Keratinocyte (primary cell): ENCODE measurements at regions not wholly inside any gene's neighbourhood (a gene's known extent, or its start where the extent isn't known, plus 50 kb on each side); places are given as distances from the start of the nearest gene placed in this dataset.

Source experiments
- DNase-seq: peaks from one replicate; pipeline ENCODE4 v3.0.0-alpha.2; 2011; ENCODE audit warnings: low read depth, missing footprints, low spot score
- FAIRE-seq: peaks from 2 replicates; lab custom pipeline; 2011; peaks lifted over from hg19 to GRCh38; lab: Jason Lieb, UNC
- H2AFZ ChIP-seq: 2 replicates; pipeline ENCODE4 v1.6.0; 2012; ENCODE audit warnings: low read length, control low read depth, inconsistent platforms; ENCODE audit not compliant: control insufficient read depth
- H3K27ac ChIP-seq: 2 replicates; pipeline ENCODE4 v1.5.1; 2011; ENCODE audit warnings: low read length; ENCODE audit not compliant: control insufficient read depth, insufficient read depth
- H3K27me3 ChIP-seq: 3 replicates; pipeline ENCODE4 v1.6.0; 2011; ENCODE audit warnings: low read length; ENCODE audit not compliant: control insufficient read depth, insufficient read depth; ENCODE audit errors: extremely low read depth
- H3K36me3 ChIP-seq, 2 experiments: 2 replicates in 1 of 2; 3 replicates in 1 of 2; pipeline ENCODE4 v1.5.1; 2011; ENCODE audit warnings: low read length in 2 of 2, mild to moderate bottlenecking in 1 of 2; ENCODE audit not compliant: control insufficient read depth in 2 of 2, insufficient read depth in 2 of 2; ENCODE audit errors: extremely low read depth in 1 of 2
- H3K4me1 ChIP-seq: 3 replicates; pipeline ENCODE4 v1.5.1; 2011; ENCODE audit warnings: low read length; ENCODE audit not compliant: control insufficient read depth, insufficient read depth; ENCODE audit errors: extremely low read depth
- H3K4me2 ChIP-seq: 3 replicates; pipeline ENCODE4 v1.6.0; 2011; ENCODE audit warnings: low read depth, low read length; ENCODE audit not compliant: control insufficient read depth, insufficient read depth; ENCODE audit errors: extremely low read depth
- H3K4me3 ChIP-seq, 3 experiments: fragments of 200-600 bp in 1 of 3; sonication (generic) in 1 of 3; 2 replicates in 2 of 3; 3 replicates in 1 of 3; pipeline ENCODE4 v1.5.1; 2011 to 2016; ENCODE audit warnings: low read length in 3 of 3, mild to moderate bottlenecking in 3 of 3, control low read depth in 2 of 3, inconsistent platforms in 1 of 3, low read depth in 1 of 3, mixed read lengths in 1 of 3, mixed run types in 1 of 3, moderate library complexity in 1 of 3; ENCODE audit not compliant: control insufficient read depth in 2 of 3, insufficient read depth in 2 of 3; ENCODE audit errors: extremely low read depth in 1 of 3
- H3K79me2 ChIP-seq: 2 replicates; pipeline ENCODE4 v1.6.0; 2012; ENCODE audit warnings: low read length; ENCODE audit not compliant: control insufficient read depth, insufficient read depth
- H3K9ac ChIP-seq: 3 replicates; pipeline ENCODE4 v1.6.0; 2011; ENCODE audit warnings: low read length; ENCODE audit not compliant: control insufficient read depth, insufficient read depth; ENCODE audit errors: extremely low read depth
- H3K9me1 ChIP-seq: 3 replicates; pipeline ENCODE4 v1.6.0; 2011; ENCODE audit warnings: low read length; ENCODE audit not compliant: control insufficient read depth, insufficient read depth; ENCODE audit errors: extremely low read depth
- H3K9me3 ChIP-seq: 2 replicates; pipeline ENCODE4 v1.5.1; 2012; ENCODE audit warnings: low read depth, low read length; ENCODE audit not compliant: control insufficient read depth
- H4K20me1 ChIP-seq: 3 replicates; pipeline ENCODE4 v1.6.0; 2011; ENCODE audit warnings: low read length; ENCODE audit not compliant: control insufficient read depth, insufficient read depth; ENCODE audit errors: extremely low read depth
- EZH2 ChIP-seq: IDR thresholded peaks from one replicate; pipeline ENCODE4 v1.6.1; 2012; ENCODE audit warnings: inconsistent platforms, mild to moderate bottlenecking, low read length, moderate library complexity
- dilution Hi-C: fragments of 300-500 bp; cut with MboI; formaldehyde crosslinking; loops from one replicate; pipeline ENCODE4 v1.7.0; 2020; ENCODE audit warnings: low sequenced_read_pairs; ENCODE audit not compliant: extremely low pct_ligation_motif_present
- TF ChIP-seq, protein P1 (sequence below), 3 experiments: IDR thresholded peaks in 1 of 3; conservative IDR thresholded peaks in 1 of 3; optimal IDR thresholded peaks in 1 of 3; 2 replicates in 2 of 3; 3 replicates in 1 of 3; pipeline versions ENCODE3 to v1.5.1; 2011; ENCODE audit warnings: low read length in 3 of 3, mild to moderate bottlenecking in 3 of 3, moderate library complexity in 2 of 3, control low read depth in 1 of 3, inconsistent platforms in 1 of 3; ENCODE audit not compliant: insufficient read depth in 2 of 3; ENCODE audit errors: extremely low read depth in 1 of 3

- Histone ChIP-seq H3K9me3 (no peaks in the 10 kb centered on the region), H3K4me2 (no peak overlapping the region), H3K4me1 (no peaks in the 10 kb centered on the region), H3K4me3 (no peak overlapping the region), H3K79me2 (no peaks in the 10 kb centered on the region), H3K36me3 (no peaks in the 10 kb centered on the region), H4K20me1 (no peaks in the 10 kb centered on the region), H3K9me1 (no peaks in the 10 kb centered on the region), H2AFZ (no peak overlapping the region), H3K9ac (no peak overlapping the region), H3K27me3 (no peaks in the 10 kb centered on the region), H3K27ac (no peak overlapping the region)
- FAIRE-seq (no peak), DNase-seq (no peak)
- dilution Hi-C loops, result no loop called here
- TF ChIP-seq EZH2, result no peak
- TF ChIP-seq, protein P1, sequence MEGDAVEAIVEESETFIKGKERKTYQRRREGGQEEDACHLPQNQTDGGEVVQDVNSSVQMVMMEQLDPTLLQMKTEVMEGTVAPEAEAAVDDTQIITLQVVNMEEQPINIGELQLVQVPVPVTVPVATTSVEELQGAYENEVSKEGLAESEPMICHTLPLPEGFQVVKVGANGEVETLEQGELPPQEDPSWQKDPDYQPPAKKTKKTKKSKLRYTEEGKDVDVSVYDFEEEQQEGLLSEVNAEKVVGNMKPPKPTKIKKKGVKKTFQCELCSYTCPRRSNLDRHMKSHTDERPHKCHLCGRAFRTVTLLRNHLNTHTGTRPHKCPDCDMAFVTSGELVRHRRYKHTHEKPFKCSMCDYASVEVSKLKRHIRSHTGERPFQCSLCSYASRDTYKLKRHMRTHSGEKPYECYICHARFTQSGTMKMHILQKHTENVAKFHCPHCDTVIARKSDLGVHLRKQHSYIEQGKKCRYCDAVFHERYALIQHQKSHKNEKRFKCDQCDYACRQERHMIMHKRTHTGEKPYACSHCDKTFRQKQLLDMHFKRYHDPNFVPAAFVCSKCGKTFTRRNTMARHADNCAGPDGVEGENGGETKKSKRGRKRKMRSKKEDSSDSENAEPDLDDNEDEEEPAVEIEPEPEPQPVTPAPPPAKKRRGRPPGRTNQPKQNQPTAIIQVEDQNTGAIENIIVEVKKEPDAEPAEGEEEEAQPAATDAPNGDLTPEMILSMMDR (optimal IDR thresholded peaks at IDR 0.05 in 1 of 3, IDR thresholded peaks at IDR 0.05 in 1 of 3, conservative IDR thresholded peaks at IDR 0.05 in 1 of 3; ENCODE audit: extremely low read depth in 1 of 3, insufficient read depth in 2 of 3, low read length in 3 of 3), result no peak
Measured at GRCh38 chr4:38503689-38504395, 160.2 kb upstream of the KLF3 start.

DNA sequence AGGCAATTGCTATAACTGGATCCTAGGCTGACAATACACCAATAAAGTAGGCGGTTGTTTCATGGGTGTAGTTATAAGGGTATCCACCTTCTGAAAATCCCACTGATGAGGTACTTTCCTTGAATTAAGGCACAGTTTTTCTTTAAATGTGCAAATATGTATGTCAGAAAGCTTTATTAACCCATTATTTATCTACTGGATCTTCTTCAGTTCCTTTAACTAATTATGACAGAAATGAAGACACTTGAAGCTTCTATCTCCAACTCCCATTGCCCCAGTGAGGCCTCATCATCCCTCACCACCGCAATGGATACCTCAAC lies 159.6 kb upstream of the KLF3 start:
- Histone ChIP-seq H2AFZ (no peak overlapping the region), H4K20me1 (no peaks in the 10 kb centered on the region), H3K4me1 (no peaks in the 10 kb centered on the region), H3K27me3 (no peaks in the 10 kb centered on the region), H3K27ac (no peak overlapping the region), H3K9ac (no peak overlapping the region), H3K9me1 (no peaks in the 10 kb centered on the region), H3K4me3 (no peak overlapping the region), H3K36me3 (no peaks in the 10 kb centered on the region), H3K79me2 (no peaks in the 10 kb centered on the region), H3K4me2 (no peak overlapping the region), H3K9me3 (no peaks in the 10 kb centered on the region)
- no peak for FAIRE-seq
- DNase-seq, result no peak
- TF ChIP-seq EZH2, result no peak
- TF ChIP-seq, protein P1 (optimal IDR thresholded peaks at IDR 0.05 in 1 of 3, IDR thresholded peaks at IDR 0.05 in 1 of 3, conservative IDR thresholded peaks at IDR 0.05 in 1 of 3; ENCODE audit: extremely low read depth in 1 of 3, insufficient read depth in 2 of 3, low read length in 3 of 3), result no peak
- dilution Hi-C loops, result no loop called here
